T-helper 17 cell (primary cell): ENCODE measurements at regions not wholly inside any gene's neighbourhood (a gene's known extent, or its start where the extent isn't known, plus 50 kb on each side); places are given as distances from the start of the nearest gene placed in this dataset.
"Not testable (repeated sequence)": the region's sequence is repeated elsewhere in the genome, so short reads cannot be mapped to it uniquely, and the experiment has no call there.

Experiments
- ATAC-seq: fragments of 150-1000 bp; cut with Tn5 transposase; 2 replicates; pipeline ENCODE4 v1.10.0; 2021; ENCODE audit warnings: mild to moderate bottlenecking, moderate library complexity
- DNase-seq, 3 donors: peaks; one replicate each; pipeline versions ENCODE4 v3.0.0 to v3.0.0-alpha.2; 2020 to 2021
- H3K9me3 ChIP-seq: one replicate; pipeline ENCODE4 v1.7.0; 2013; ENCODE audit warnings: low read length, mild to moderate bottlenecking; ENCODE audit not compliant: control insufficient read depth, poor library complexity, severe bottlenecking
- H3K27ac Mint-ChIP-seq: one replicate; pipeline ENCODE4 v1.8.0; 2022; ENCODE audit warnings: mild to moderate bottlenecking, moderate library complexity, mixed read lengths
- H3K27me3 Mint-ChIP-seq: one replicate; pipeline ENCODE4 v1.8.0; 2022; ENCODE audit warnings: mixed read lengths
- H3K36me3 Mint-ChIP-seq: one replicate; pipeline ENCODE4 v1.8.0; 2022; ENCODE audit warnings: low read depth, mixed read lengths
- H3K4me1 Mint-ChIP-seq: one replicate; pipeline ENCODE4 v1.8.0; 2022; ENCODE audit warnings: mild to moderate bottlenecking, mixed read lengths
- H3K4me3 Mint-ChIP-seq: one replicate; pipeline ENCODE4 v1.8.0; 2022; ENCODE audit warnings: mild to moderate bottlenecking, moderate library complexity, mixed read lengths

GRCh38 chr2:173571887-173572680 is 217.4 kb downstream of the CDCA7 start:
- no peak for ATAC-seq
- no peak overlapping the region for H3K27ac Mint-ChIP-seq
- H3K27me3 Mint-ChIP-seq, result peaks cover 39% of the 10 kb centered on the region
- H3K4me1 Mint-ChIP-seq, result peaks cover 4% of the 10 kb centered on the region
- H3K9me3 ChIP-seq, result peaks cover 6% of the 10 kb centered on the region
- H3K36me3 Mint-ChIP-seq, result no peaks in the 10 kb centered on the region
- DNase-seq, result no peak
- no peak overlapping the region for H3K4me3 Mint-ChIP-seq

DNA sequence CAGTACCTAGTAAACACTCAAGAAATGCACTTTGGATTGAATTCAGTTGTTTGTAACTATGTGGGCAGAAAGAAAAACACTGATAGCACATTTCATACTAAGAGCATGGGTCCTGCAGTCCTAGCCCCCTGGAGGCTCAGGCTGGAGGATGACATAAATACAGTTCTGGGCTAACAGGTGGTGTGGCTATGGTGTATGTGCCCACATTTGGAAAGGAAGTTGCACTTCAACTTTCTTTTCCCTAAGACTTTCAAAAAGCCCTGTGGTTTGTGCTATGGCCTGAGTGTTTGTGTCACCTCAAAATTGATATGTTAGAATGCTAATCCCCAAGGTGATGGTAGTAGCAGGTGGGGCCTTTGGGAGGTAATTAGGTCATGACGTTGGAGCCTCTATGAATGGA is 218.2 kb downstream of the CDCA7 start:
- H3K9me3 ChIP-seq, result peaks cover 6% of the 10 kb centered on the region
- ATAC-seq, result no peak
- Mint-ChIP-seq H3K4me1 (peaks cover 4% of the 10 kb centered on the region), H3K4me3 (no peak overlapping the region), H3K27ac (no peak overlapping the region), H3K36me3 (no peaks in the 10 kb centered on the region), H3K27me3 (peaks cover 32% of the 10 kb centered on the region)
- no peak for DNase-seq

DNA sequence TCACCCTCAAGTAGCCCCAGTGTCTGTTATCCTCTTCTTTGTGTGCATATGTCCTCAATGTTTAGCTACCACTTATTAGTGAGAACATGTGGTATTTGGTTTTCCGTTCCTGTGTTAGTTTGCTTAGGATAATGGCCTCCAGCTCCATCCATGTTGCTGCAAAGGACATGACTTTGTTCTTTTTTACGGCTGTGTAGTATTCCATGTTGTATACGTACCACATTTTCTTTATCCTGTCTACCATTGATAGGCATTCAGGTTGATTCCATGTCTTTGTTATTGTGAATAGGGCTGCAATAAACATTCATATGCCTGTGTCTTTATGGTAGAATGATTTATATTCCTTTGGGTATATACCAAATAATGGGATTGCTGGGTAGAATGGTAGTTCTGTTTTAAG is 219.1 kb downstream of the CDCA7 start:
- H3K36me3 Mint-ChIP-seq, DNase-seq, H3K4me1 Mint-ChIP-seq, H3K4me3 Mint-ChIP-seq, H3K9me3 ChIP-seq, H3K27ac Mint-ChIP-seq, ATAC-seq: not testable (repeated sequence)
- peaks cover 31% of the 10 kb centered on the region for H3K27me3 Mint-ChIP-seq

DNA sequence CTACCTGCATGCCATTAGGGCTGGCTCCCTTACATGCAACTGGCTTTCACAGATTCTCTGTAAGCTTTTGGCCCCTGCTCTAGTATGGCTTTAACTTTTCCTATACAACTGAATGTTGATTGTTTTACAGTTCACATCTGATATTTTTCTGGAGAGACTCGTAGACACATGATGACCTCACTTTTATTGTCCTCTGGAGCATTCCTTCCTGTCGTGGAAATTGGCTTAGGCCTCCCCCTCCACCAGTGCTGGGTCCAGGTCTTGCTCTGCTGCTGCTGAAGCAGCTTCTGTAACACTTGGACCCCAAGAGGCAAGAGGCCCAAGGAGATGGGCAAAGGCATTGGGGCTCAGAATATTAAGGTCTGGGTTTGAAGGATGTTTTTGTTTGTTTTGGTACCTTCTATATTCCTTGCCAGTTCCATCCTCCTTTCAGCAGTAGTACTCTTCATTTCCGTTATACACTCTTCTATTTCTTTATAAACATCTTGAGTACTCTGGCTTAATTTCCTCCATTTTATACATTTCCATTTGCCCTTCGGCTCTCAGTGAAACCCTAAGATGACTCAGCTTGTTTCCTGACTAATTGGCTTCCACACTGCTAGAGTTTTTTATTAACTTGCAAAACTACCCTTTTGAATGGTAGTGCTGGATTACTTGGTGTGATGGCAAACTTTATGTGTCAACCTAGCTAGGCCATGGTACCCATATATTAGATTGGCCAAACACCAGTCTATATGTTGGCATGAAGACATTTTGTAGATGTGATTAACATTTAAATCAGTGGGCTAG is 219.8 kb downstream of the CDCA7 start:
- H3K36me3 Mint-ChIP-seq, result no peaks in the 10 kb centered on the region
- peaks cover 4% of the 10 kb centered on the region for H3K4me1 Mint-ChIP-seq
- DNase-seq (no peak), ATAC-seq (no peak)
- H3K27me3 Mint-ChIP-seq, result peaks cover 31% of the 10 kb centered on the region
- no peak overlapping the region for H3K27ac Mint-ChIP-seq
- peaks cover 6% of the 10 kb centered on the region for H3K9me3 ChIP-seq
- H3K4me3 Mint-ChIP-seq, result no peak overlapping the region

- H3K27ac Mint-ChIP-seq, result no peak overlapping the region
- no peak for ATAC-seq
- H3K27me3 Mint-ChIP-seq, result peaks cover 29% of the 10 kb centered on the region
Measured at GRCh38 chr2:173578404-173579107, 223.9 kb downstream of the CDCA7 start.

DNA sequence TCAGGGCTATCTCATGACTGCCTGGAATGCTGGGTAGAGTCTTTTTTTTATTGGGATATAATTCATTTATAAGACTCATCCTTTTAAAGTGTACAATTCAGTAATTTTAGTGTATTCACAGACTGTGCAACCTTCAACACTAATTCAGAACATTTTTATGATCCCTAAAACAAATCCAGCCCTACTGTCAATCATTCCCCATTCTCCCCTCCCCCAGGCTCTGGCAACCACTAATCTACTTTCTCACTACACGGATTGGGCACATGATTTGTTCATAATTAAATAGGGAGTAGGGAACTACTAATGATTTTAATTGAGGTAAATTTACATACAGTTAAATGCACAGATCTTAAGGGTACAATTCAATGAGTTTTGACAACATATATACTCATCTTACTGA is 225.7 kb downstream of the CDCA7 start:
- peaks cover 6% of the 10 kb centered on the region for H3K9me3 ChIP-seq
- DNase-seq (no peak), ATAC-seq (no peak)
- peaks cover 38% of the 10 kb centered on the region for H3K27me3 Mint-ChIP-seq
- H3K4me1 Mint-ChIP-seq, result peaks cover 2% of the 10 kb centered on the region
- no peak overlapping the region for H3K4me3 Mint-ChIP-seq
- peaks cover 2% of the 10 kb centered on the region for H3K36me3 Mint-ChIP-seq
- H3K27ac Mint-ChIP-seq, result no peak overlapping the region

More at GRCh38 chr2:173578404-173579107, 223.9 kb downstream of the CDCA7 start:
- H3K36me3 Mint-ChIP-seq, result peaks cover 2% of the 10 kb centered on the region
- H3K9me3 ChIP-seq, result peaks cover 6% of the 10 kb centered on the region
- peaks cover 2% of the 10 kb centered on the region for H3K4me1 Mint-ChIP-seq
- no peak overlapping the region for H3K4me3 Mint-ChIP-seq
- no peak for DNase-seq

GRCh38 chr2:173580956-173581355 is 226.3 kb downstream of the CDCA7 start:
- Mint-ChIP-seq H3K27me3 (peaks cover 41% of the 10 kb centered on the region), H3K4me3 (no peak overlapping the region), H3K36me3 (peaks cover 2% of the 10 kb centered on the region), H3K4me1 (peaks cover 2% of the 10 kb centered on the region), H3K27ac (no peak overlapping the region)
- peaks cover 5% of the 10 kb centered on the region for H3K9me3 ChIP-seq
- ATAC-seq (no peak), DNase-seq (no peak)

DNA sequence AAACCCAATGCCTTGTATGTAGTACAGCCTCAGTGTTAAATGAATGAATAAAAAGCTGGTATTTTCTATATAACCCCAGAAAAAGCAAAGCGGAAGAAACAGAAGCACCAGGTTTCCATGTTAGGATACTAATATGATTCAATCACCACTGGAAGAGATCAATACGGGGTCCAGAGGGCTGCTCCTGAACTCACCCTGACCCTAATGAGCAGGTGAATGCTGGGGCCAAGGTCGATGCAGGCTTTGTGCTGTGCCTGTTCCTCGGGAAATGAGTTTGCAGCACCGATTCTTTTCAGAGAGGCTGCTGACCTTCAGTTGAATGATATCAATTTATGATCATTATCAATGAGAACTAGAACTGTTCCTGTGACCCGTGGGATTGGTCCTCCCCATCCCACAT is 228.5 kb downstream of the CDCA7 start:
- H3K4me3 Mint-ChIP-seq, result no peak overlapping the region
- DNase-seq, result no peak
- H3K4me1 Mint-ChIP-seq, result peaks cover 2% of the 10 kb centered on the region

DNA sequence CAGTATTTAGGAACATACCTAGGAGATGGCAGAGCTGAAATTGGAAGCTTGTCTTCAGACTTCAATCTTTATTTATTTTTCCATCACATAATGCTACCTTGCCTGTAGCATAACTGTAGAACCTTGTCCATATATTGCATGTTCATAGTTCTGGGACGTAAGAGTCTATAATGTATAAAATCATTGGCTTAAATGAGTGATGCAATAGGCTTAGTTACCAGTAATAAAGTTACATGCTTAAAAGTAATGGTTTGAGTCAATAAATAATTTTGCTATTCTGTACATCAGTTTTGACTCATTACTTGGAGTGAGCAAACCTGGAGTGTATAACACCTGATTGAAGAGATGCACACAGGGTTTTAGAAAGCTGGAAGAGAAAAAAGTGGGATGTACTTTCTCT is 229.3 kb downstream of the CDCA7 start:
- Mint-ChIP-seq H3K27ac (no peak overlapping the region), H3K4me1 (peaks cover 2% of the 10 kb centered on the region)
- ATAC-seq, result no peak

More for the DNA sequence above, 228.5 kb downstream of the CDCA7 start:
- Mint-ChIP-seq H3K27me3 (peaks cover 39% of the 10 kb centered on the region), H3K36me3 (peaks cover 2% of the 10 kb centered on the region), H3K27ac (peak overlapping the region; percentile 19)
- H3K9me3 ChIP-seq, result no peaks in the 10 kb centered on the region
- ATAC-seq, result no peak

GRCh38 chr2:173584676-173585458 is 230.2 kb downstream of the CDCA7 start:
- no peak overlapping the region for H3K27ac Mint-ChIP-seq
- no peak overlapping the region for H3K4me3 Mint-ChIP-seq
- DNase-seq (no peak), ATAC-seq (no peak)
- no peaks in the 10 kb centered on the region for H3K9me3 ChIP-seq
- H3K27me3 Mint-ChIP-seq, result peaks cover 53% of the 10 kb centered on the region
- H3K36me3 Mint-ChIP-seq, result peaks cover 2% of the 10 kb centered on the region
- H3K4me1 Mint-ChIP-seq, result peaks cover 2% of the 10 kb centered on the region

More for the DNA sequence above, 229.3 kb downstream of the CDCA7 start:
- Mint-ChIP-seq H3K36me3 (peaks cover 2% of the 10 kb centered on the region), H3K4me3 (no peak overlapping the region), H3K27me3 (peaks cover 46% of the 10 kb centered on the region)
- DNase-seq, result no peak
- no peaks in the 10 kb centered on the region for H3K9me3 ChIP-seq

DNA sequence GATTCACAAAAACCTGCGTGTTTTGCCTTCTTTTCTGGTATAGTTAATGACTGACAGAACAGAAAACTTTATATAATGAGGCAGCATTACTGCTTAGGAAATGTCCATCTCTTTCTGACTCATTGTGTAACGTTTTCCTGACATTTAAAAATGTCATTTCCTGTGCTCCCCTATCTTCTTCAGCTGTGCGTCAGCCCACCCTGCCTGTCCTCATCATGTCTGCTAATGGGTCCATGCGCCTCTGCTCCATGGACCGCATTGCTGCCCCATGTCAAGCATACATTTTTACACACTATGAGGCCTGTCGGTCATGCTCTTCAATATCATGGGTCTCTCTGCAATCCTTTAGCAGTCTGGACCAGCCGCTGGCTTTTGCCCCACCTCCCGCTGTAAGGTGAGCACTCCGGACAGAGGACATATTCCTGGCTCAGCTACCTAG is 234.3 kb downstream of the CDCA7 start:
- no peaks in the 10 kb centered on the region for H3K4me1 Mint-ChIP-seq
- H3K9me3 ChIP-seq, result no peaks in the 10 kb centered on the region
- H3K27ac Mint-ChIP-seq, result no peak overlapping the region
- ATAC-seq (no peak), DNase-seq (no peak)
- H3K36me3 Mint-ChIP-seq, result no peaks in the 10 kb centered on the region
- peaks cover 29% of the 10 kb centered on the region for H3K27me3 Mint-ChIP-seq
- no peak overlapping the region for H3K4me3 Mint-ChIP-seq

GRCh38 chr2:173589604-173590275 is 235.1 kb downstream of the CDCA7 start:
- no peak for ATAC-seq
- Mint-ChIP-seq H3K4me1 (no peaks in the 10 kb centered on the region), H3K36me3 (no peaks in the 10 kb centered on the region), H3K27ac (no peak overlapping the region), H3K27me3 (peaks cover 25% of the 10 kb centered on the region), H3K4me3 (no peak overlapping the region)
- no peak for DNase-seq
- no peaks in the 10 kb centered on the region for H3K9me3 ChIP-seq
